Activated CD4-positive, CD25-positive, alpha-beta regulatory T cell (primary cell): ENCODE measurements at regions not wholly inside any gene's neighbourhood (a gene's known extent, or its start where the extent isn't known, plus 50 kb on each side); places are given as distances from the start of the nearest gene placed in this dataset.
"Not testable (repeated sequence)": the region's sequence is repeated elsewhere in the genome, so short reads cannot be mapped to it uniquely, and the experiment has no call there.

Experiments
- DNase-seq, 4 experiments: peaks; one replicate each; lab custom pipeline; 2025; lab: John Stamatoyannopoulos, UW

DNA sequence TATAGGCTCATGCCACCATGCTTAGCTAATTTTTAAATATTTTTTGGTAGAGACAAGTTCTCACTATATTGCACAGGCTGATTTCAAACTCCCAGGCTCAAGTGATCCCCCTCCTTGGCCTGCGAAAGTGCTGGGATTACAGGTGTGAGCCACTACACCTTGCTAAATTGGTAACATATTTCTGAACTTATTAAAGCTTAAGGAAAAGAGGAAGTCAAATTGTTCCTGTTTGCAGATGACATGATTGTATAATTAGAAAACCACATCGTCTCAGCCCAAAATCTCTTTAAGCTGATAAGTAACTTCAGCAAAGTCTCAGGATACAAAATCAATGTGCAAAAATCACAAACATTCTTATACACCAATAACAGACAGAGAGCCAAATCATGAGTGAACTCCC lies 248.3 kb upstream of the KITLG start:
- not testable (repeated sequence) for DNase-seq

DNA sequence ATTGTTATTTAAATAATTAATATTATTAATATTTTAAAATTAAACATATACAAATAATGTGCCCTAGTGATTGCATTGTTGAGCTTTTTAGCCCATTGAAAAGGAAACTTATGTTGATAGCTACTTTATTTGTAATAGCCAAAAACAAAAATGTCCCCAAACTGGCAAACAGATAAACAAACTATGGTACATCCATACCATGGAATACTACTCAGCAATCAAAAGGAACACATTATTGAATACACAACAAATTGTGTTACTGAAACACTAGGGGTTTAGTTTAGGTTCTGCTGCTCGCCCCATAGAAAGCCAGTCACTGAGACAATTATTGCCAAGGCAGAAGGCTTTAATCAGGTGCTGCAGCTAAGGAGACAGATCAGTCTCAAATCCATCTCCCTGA lies 239.7 kb upstream of the KITLG start:
- no peak for DNase-seq

DNA sequence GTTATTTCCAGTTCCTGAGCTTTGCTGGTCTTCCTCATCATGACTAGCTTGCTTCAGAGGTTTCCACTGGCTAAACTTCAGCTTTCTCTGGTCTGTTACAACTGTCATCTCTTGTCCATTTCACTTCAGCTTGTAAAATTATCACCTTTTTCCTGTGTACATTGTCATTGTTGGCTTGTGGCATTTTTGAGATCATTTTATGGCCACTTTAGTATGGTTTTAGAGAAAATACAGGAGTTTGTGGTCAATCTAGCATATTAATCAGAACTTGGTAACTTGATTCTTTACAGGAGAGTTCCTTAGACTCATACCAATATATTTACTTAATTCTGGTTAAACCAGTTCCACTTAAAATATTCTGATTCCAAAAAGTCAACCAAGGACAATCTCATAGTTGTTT lies 235.9 kb upstream of the KITLG start:
- DNase-seq, result no peak

DNA sequence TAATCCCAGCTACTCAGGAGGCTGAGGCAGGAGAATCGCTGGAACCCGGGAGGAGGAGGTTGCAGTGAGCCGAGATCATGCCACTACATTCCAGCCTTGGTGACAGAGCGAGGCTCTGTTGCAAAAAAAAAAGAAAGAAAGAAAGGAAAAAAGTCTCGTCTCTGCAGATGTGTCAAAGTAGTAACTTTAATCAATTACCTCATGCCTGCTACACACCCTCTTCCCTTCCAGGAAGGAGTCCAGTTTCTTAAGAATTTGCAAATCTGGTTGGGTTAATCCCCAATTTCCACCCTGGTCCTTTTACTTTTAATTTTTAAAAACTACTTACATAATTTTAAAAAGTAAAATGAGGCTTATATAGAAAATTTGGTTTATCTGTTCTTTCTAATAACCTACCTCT lies 234.5 kb upstream of the KITLG start:
- no peak for DNase-seq

DNA sequence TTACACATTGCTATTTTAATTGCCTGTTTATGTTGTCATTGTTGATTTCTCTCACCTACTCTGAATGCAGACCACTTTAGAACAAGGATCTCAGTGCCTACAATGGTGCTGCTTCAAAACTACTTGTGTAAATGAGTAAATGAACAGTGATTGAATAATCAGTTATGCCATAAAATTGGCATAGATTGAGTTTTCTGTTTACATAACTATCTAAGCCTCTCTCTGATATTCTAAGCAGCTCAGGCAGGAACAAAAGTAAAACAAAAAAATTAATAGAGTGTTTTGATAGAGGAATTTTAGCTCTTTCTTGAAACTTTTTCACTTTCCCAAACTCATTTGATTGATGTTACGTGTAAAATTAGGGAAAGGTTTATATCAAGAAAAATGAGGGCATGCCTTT lies 232.3 kb upstream of the KITLG start:
- DNase-seq, result no peak

DNA sequence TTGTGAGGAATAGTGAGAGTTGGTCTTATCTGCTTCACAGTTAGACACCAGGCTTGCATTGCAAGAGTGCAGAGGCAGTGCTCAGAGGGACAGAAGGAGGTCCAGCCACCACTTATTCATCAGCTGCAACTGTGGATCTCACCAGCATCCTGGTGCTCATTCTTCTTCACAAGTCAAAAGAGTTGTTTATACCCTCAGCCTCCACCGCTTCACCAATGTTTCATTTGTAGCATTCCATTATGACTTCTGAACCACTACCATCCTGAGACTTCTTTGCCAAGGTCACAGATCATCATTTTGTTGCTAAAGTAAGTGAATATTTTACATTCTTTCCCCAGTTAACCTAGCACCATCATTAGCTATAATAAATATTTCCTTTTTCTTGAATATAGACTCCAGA lies 230.5 kb upstream of the KITLG start:
- no peak for DNase-seq

DNA sequence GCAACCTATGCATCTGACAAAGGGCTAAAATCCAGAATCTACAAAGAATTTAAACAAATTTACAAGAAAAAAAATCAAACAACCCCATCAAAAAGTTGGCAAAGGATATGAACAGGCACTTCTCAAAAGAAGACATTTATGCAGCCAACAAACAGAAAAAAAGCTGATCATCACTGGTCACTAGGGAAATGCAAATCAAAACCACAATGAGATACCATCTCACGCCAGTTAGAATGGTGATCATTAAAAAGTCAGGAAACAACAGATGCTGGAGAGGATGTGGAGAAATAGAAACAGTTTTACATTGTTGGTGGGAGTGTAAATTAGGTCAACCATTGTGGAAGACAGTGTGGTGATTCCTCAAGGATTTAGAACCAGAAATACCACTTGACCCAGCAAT lies 229.6 kb upstream of the KITLG start:
- DNase-seq, result not testable (repeated sequence)

DNA sequence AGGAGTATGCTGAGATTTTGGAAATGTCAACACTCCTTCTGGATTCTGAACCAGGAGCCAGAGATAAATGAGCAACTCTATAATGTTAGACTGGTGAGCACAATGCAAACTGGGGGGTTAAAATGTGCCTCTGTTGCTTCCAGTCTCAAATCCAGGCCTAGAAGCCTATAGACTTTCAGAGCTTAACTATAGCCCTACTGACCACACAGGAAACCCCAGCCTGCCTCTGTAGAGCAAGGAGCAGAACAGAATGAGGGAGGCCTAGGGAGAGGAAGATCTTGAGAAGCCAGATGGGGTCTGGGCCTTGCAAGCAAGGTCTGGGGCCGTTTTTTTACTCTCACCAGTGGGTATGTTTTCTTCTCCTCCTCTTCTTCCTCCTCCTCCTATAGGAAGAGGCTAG lies 225.4 kb upstream of the KITLG start:
- no peak for DNase-seq

DNA sequence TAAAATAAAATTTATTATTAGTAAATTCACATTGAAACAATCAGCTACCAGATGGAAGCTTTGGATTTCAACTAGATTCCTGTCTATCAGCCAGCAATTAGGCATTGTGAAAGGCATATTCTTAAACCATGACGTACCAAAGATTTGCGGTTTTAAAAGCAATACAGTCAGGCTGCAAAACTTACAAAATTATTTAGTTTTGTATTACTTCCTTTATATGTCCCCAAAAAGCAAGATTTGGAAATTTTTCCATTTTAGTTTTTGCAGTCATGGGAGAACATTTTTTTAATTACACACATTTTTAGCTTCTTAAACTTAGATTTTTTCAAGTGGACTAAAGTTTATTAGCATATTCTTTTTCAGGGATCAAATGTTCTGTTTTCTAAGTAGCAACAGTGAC lies 225.0 kb upstream of the KITLG start:
- no peak for DNase-seq

DNA sequence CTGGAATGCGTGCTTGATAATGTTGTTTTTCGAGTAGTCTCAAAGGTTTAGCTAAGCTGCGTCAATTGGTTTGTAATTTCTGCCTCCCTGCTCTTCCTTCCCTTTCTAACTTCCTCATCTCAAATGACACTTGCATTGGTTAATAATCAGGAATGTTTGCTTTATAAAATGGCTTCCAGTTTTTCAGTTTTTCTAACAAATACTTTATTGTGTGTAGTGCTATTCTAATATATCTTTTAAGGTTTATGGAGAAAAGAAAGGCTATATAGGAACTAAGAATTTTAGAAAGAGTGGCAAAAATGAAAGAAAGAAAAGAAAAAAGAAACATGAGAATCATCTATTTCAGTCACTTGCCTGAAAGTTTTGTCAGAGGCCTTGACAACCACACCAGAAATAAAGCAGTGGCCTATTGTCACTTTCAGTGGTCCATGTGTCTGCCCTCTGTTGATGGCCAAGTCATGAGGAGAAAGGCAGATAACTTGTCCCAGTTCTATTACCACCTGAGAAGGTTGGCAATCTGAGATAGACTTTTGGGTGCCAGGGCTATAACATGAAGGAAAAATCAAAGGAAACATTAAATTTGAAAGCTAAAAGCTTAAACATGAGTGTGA lies 221.9 kb upstream of the KITLG start:
- no peak for DNase-seq

DNA sequence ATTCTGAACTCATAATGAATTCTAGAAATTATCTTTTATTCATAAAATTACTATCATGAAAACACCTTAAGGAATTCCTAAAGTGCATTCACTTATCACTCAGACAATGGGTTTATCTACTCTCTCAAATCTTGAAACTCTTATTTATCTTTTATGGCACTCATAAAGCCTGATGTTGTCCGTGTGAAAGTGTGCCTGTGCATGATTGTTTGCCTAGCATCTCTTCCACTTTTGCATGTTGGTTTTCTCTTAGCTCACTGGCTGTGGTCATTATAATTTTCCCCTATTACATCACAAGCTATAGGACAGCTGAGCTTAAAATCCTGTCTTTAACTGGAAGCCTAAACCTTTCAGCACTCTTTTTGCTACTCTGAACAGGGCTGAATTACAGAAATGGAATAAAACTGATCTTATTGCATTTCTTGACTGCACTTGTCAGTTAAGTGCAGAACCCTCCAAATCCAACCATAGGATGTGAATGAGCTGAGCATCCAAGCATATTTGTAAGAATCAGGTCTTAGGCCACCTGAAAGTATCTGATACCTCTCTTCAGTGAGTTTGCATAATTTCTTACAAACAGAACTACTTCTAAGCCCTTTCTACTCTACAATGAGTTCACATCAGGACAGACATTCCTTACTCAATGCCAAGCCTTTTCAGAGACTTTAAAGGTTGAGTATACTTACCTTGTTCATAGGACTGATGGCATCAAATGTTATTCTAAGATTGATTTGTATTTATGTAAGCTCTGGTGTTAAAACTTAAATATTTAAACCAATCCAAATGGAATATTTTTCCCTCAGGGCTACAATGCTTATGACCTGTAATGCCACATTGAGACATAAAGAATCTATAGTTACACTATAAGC lies 221.2 kb upstream of the KITLG start:
- DNase-seq, result no peak

DNA sequence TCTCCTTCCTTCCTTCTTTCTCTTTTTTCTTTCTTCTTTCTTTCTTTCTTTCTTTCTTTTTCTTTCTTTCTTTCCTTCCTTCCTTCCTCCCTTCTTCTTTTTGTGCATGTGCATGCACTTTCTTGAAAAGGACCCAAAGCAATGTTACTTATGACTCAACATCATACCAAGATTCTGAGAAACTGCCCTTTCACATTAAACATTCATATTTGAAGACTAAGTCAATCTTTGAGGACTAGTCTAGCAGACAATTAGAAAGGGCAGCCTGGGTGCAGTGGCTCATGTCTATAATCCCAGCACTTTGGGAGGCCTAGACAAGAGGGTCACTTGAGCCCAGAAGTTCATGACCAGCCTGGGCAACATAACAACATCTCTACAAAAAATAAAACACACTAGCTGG lies 212.8 kb upstream of the KITLG start:
- no peak for DNase-seq

DNA sequence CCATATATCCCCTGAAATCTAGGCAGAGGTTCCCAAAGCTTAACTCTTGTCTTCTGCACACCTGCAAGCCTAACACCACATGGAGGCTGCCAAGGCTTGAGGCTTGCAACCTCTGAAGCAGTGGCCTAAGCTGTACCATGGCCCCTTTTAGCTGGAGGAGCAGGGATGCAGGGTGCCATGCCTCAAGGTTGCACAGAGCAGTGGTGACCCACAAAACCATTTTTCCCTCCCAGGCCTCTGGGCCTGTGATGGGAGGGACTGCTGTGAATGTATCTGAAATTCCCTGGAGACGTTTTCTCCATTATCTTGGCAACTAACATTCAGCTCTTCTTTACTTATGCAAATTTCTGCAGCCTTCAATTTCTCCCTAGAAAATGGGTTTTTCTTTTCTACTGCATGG lies 210.0 kb upstream of the KITLG start:
- DNase-seq, result no peak

DNA sequence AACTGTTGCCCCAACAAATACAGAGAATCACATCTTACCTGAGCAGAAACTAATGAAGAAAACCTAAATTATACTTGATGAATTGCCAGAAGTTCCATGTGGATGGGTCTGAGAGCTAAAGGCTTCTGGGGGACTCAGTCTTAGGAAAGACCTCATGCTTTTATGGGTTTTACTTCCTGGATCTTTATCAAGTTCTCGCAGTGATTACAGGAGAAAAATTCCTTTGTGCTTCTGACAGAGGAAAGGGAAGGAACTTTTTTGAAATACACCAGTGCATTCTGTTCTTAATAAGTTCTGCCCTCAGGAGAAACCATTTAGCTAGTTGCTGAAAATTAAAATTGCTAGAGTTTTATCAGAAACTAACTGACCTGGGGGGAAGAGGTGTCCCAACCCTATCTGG lies 203.9 kb upstream of the KITLG start:
- no peak for DNase-seq

DNA sequence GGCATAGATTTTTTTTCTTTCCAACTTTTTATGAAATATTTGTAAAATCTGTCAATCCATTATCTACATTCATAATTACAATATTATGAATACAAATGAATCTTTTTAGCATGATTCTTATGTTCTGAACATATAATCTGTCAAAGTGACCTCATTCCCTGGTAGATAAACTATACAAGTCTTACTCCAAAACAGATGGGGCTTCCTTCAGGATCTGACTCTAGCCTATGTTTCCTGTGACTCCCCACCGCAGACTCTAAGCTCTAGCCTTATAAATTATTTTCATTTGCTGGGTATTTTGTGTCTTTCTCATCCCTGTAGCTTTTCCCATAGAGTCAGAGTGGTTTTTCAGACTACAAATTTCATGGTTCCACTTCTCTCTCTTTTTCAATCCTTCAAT lies 202.1 kb upstream of the KITLG start:
- no peak for DNase-seq

DNA sequence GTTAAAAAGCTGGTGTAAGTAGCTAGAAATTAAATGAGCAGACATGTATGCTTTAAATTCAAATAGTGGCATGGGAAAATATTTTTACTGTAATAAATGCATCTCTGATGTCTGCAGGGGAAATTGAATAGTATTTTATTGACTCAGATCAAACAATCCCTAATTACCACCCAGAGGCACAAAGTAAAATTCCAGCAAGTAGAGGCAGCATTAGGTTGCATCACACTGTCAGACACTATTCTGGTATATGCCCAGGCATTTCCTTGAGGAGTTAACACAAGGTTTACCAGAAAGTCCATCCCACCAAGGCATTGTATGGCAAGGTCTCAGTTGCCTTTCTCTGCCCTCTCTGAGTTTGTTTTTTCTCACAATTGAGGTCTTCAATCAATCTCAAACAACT lies 201.6 kb upstream of the KITLG start:
- no peak for DNase-seq

DNA sequence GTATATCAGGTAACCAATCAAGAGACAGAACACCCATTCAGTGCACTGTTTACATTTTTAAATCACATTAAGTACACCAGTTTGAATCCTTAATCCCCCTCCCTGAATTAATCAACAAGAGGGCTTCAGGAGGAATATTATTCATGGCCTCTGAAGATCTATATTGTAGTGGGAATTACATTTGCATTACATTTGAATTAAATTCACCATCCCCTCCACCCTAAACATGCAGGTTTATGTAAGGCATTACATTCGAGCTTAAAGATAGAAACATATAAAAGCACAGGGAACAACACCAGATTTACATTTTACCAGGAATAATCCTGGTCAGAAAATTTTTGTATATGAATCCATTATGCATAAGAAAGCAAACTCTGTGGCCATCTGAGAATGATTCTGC lies 197.8 kb upstream of the KITLG start:
- no peak for DNase-seq

DNA sequence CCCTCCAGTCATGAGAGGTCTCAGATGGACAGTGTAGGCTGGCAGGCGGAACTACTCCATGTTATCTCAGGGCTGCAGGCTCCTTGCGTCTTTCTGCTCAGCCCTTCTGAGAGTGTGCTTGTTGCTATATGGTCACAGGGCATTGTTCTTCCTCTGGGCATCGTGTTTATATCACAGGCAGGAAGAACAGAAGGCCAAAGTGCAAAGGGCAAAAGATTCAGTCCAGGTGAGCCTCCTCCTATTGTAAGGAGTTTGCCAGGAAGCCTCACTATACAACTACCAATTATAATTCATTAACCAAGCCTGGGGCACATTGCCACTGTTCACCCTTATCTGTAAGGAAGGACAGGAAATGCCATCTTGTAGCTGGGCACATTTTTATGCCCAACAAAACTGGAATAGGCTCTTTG lies 195.5 kb upstream of the KITLG start:
- no peak for DNase-seq

DNA sequence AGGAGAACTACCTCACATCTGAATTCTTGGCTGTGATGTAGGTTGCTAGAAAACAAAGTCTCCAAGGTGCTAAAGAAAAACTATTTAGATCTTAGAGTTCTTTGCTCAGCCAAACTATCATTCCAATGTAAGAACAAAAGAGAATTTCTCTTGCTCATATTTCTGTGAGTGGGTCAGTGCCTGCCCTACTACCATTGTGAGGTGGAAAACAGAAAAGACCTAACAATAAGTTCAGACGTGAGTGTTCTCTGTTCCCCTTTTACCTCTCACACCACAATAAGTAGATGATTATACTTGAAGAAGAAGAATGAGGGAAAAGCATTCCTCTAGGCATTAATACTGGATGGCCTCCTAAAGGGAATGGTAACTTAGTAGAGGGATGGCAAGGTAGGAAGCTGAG lies 187.4 kb upstream of the KITLG start:
- no peak for DNase-seq

DNA sequence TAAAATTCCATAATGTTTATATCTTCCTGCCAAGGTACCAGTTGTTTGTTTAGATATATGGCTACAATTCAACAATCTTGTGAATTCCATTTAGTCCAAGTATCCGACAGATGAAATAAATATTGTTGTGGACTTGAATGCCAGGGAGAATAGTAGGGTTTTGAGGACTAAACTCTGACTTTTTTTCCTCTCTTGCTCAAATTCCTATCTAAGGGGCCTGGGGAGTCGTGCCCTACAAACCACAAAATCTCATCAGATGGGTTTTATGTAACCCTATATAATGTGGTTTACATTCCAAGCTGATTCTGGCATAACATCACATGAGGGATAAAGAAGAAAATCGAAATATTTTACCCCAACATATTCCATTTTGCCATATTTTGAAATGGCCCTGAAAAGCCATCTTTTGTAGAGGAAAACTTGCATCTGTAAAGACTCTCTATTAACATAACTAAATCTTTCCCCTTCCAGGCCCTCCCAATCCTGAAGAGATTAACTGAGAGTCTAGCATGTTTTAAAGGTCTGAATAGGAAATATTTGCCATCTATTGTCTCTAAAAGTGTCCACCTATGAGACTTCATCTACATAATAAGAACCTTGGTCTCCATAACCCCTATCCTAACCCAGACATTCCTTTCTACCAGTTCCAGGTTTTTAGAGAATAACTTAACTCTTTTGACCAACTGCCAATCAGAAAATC lies 184.7 kb upstream of the KITLG start:
- no peak for DNase-seq

DNA sequence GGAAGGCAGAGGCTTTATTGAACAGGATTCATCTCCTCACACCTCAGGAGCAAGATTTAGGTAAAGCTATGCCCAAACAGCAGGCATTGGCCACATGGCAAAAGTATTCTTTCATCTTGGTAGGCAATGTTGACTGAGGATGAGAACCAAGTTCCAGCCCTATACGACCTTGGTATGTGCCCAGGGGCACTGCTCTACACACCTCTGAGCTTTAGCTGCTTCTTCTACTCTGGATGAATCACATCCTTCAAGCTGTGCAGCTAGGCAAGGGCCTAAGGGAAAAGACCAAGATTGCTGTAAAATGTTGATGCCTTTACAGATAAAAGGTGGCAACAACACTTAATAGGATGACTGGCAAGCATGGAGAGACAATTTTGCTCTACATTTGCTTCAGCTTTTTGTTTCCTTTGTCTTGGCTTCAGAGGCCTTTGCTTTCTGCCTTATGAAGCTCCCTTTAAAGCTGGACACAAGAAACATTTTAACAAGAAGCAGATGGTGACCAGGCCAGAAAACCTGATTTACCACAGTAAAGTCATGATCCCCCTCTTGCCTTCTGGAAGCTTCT lies 183.3 kb upstream of the KITLG start:
- no peak for DNase-seq

DNA sequence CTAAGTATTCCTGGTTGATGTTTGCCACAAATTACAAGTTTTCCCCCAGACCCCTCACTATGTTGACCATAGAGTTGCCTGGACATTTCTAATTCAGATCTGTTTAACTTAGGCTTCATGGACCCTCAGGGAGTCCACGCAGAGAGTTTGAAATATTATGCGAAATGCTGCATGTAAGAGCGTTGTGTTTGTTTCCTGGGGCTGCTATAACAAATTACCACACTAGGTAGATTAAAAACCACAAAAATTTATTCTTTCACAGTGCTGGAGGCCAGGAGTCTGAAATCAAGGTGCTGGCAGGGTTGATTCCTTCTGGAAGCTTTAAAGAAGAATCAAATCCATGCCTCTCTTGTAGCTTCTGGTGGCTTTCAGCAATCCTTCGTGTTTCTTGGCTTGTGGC lies 177.9 kb upstream of the KITLG start:
- no peak for DNase-seq

DNA sequence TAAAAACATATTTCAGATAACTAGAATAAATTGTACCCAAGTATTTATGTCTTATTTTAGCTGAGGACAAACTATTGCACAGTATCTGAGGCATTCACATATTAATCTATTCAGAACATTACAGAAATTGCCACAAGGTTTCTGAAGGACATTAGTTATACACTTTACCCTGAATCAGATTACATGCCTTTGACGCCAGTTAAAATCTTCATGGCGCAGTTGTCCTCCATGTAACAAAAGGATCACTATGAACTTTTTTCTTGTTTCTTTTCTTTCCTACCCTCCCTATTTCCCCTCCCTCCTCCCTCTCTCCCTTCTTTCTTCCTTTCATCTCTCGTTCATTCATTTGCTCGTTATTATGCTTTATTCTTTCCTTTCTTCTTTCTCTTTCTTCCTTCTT lies 176.6 kb upstream of the KITLG start:
- DNase-seq, result no peak
